IPS-18a (cell line): ENCODE measurements at regions not wholly inside any gene's neighbourhood (a gene's known extent, or its start where the extent isn't known, plus 50 kb on each side); places are given as distances from the start of the nearest gene placed in this dataset.

Source experiments
- H3K27ac ChIP-seq: one replicate; pipeline ENCODE4 v1.5.1; 2013; ENCODE audit warnings: low read length
- H3K27me3 ChIP-seq: one replicate; pipeline ENCODE4 v1.6.1; 2013; ENCODE audit warnings: mild to moderate bottlenecking, low read length; ENCODE audit not compliant: control insufficient read depth, insufficient read depth
- H3K36me3 ChIP-seq: one replicate; pipeline ENCODE4 v1.6.1; 2013; ENCODE audit warnings: low read depth, low read length; ENCODE audit not compliant: control insufficient read depth
- H3K4me1 ChIP-seq: one replicate; pipeline ENCODE4 v1.6.1; 2013; ENCODE audit warnings: low read depth, low read length; ENCODE audit not compliant: control insufficient read depth
- H3K4me3 ChIP-seq: one replicate; pipeline ENCODE4 v1.5.1; 2013; ENCODE audit warnings: low read length
- H3K9ac ChIP-seq: one replicate; pipeline ENCODE4 v1.6.1; 2013; ENCODE audit warnings: mild to moderate bottlenecking, low read length, moderate library complexity
- H3K9me3 ChIP-seq: one replicate; pipeline ENCODE4 v1.6.1; 2013; ENCODE audit warnings: low read depth, low read length; ENCODE audit not compliant: control insufficient read depth

GRCh38 chr5:21694567-21694966, 1158.6 kb downstream of the CDH12 start:
- no peaks in the 10 kb centered on the region for H3K27me3 ChIP-seq
- no peaks in the 10 kb centered on the region for H3K4me1 ChIP-seq
- no peaks in the 10 kb centered on the region for H3K36me3 ChIP-seq
- H3K9me3 ChIP-seq: no peaks in the 10 kb centered on the region
- no peak overlapping the region for H3K4me3 ChIP-seq
- H3K9ac ChIP-seq: no peak overlapping the region
- H3K27ac ChIP-seq: no peak overlapping the region

GRCh38 chr5:21693591-21693990, 1159.6 kb downstream of the CDH12 start:
- H3K36me3 ChIP-seq: no peaks in the 10 kb centered on the region
- no peaks in the 10 kb centered on the region for H3K27me3 ChIP-seq
- no peak overlapping the region for H3K4me3 ChIP-seq
- H3K9ac ChIP-seq: no peak overlapping the region
- H3K4me1 ChIP-seq: no peaks in the 10 kb centered on the region
- H3K9me3 ChIP-seq: no peaks in the 10 kb centered on the region
- no peak overlapping the region for H3K27ac ChIP-seq

GRCh38 chr5:21689587-21689986, 1163.6 kb downstream of the CDH12 start:
- H3K36me3 ChIP-seq: no peaks in the 10 kb centered on the region
- no peak overlapping the region for H3K4me3 ChIP-seq
- H3K9ac ChIP-seq: no peak overlapping the region
- no peaks in the 10 kb centered on the region for H3K9me3 ChIP-seq
- H3K4me1 ChIP-seq: no peaks in the 10 kb centered on the region
- H3K27ac ChIP-seq: no peak overlapping the region
- H3K27me3 ChIP-seq: no peaks in the 10 kb centered on the region

GRCh38 chr5:21688655-21689054, 1164.5 kb downstream of the CDH12 start:
- Histone ChIP-seq H3K4me3 (no peak overlapping the region), H3K27ac (no peak overlapping the region)

GRCh38 chr5:21687621-21688020, 1165.5 kb downstream of the CDH12 start:
- Histone ChIP-seq H3K27ac (no peak overlapping the region), H3K36me3 (no peaks in the 10 kb centered on the region), H3K9ac (no peak overlapping the region), H3K9me3 (no peaks in the 10 kb centered on the region), H3K4me3 (no peak overlapping the region), H3K27me3 (no peaks in the 10 kb centered on the region), H3K4me1 (no peaks in the 10 kb centered on the region)

More at GRCh38 chr5:21688655-21689054, 1164.5 kb downstream of the CDH12 start:
- Histone ChIP-seq H3K36me3 (no peaks in the 10 kb centered on the region), H3K9me3 (no peaks in the 10 kb centered on the region), H3K27me3 (no peaks in the 10 kb centered on the region), H3K4me1 (no peaks in the 10 kb centered on the region), H3K9ac (no peak overlapping the region)

- H3K27ac ChIP-seq: no peak overlapping the region
- H3K9me3 ChIP-seq: no peaks in the 10 kb centered on the region
- no peaks in the 10 kb centered on the region for H3K36me3 ChIP-seq
- H3K4me3 ChIP-seq: no peak overlapping the region
- no peaks in the 10 kb centered on the region for H3K4me1 ChIP-seq
- H3K27me3 ChIP-seq: no peaks in the 10 kb centered on the region
- H3K9ac ChIP-seq: no peak overlapping the region
These were observed 1166.4 kb downstream of the CDH12 start for GRCh38 chr5:21686706-21687105.

GRCh38 chr5:21685522-21685921, 1167.6 kb downstream of the CDH12 start:
- Histone ChIP-seq H3K36me3 (no peaks in the 10 kb centered on the region), H3K9me3 (no peaks in the 10 kb centered on the region), H3K27ac (no peak overlapping the region), H3K9ac (no peak overlapping the region), H3K4me3 (no peak overlapping the region), H3K27me3 (no peaks in the 10 kb centered on the region), H3K4me1 (no peaks in the 10 kb centered on the region)

- Histone ChIP-seq H3K9ac (no peak overlapping the region), H3K9me3 (no peaks in the 10 kb centered on the region), H3K27ac (no peak overlapping the region), H3K27me3 (no peaks in the 10 kb centered on the region), H3K4me1 (no peaks in the 10 kb centered on the region), H3K4me3 (no peak overlapping the region), H3K36me3 (no peaks in the 10 kb centered on the region)
These were observed 1168.2 kb downstream of the CDH12 start for GRCh38 chr5:21684992-21685391.

- Histone ChIP-seq H3K9ac (no peak overlapping the region), H3K27ac (no peak overlapping the region)
These were observed 1171.2 kb downstream of the CDH12 start for GRCh38 chr5:21681911-21682310.

GRCh38 chr5:21680641-21681040, 1172.5 kb downstream of the CDH12 start:
- H3K36me3 ChIP-seq: no peaks in the 10 kb centered on the region
- no peaks in the 10 kb centered on the region for H3K27me3 ChIP-seq
- H3K4me1 ChIP-seq: no peaks in the 10 kb centered on the region
- no peak overlapping the region for H3K4me3 ChIP-seq
- H3K27ac ChIP-seq: no peak overlapping the region
- H3K9ac ChIP-seq: no peak overlapping the region
- H3K9me3 ChIP-seq: no peaks in the 10 kb centered on the region

More at GRCh38 chr5:21681911-21682310, 1171.2 kb downstream of the CDH12 start:
- H3K36me3 ChIP-seq: no peaks in the 10 kb centered on the region
- no peaks in the 10 kb centered on the region for H3K27me3 ChIP-seq
- H3K4me3 ChIP-seq: no peak overlapping the region
- H3K9me3 ChIP-seq: no peaks in the 10 kb centered on the region
- H3K4me1 ChIP-seq: no peaks in the 10 kb centered on the region

- no peak overlapping the region for H3K27ac ChIP-seq
- H3K9me3 ChIP-seq: no peaks in the 10 kb centered on the region
- H3K27me3 ChIP-seq: no peaks in the 10 kb centered on the region
- H3K36me3 ChIP-seq: no peaks in the 10 kb centered on the region
- H3K9ac ChIP-seq: no peak overlapping the region
- no peak overlapping the region for H3K4me3 ChIP-seq
- no peaks in the 10 kb centered on the region for H3K4me1 ChIP-seq
These were observed 1172.9 kb downstream of the CDH12 start for GRCh38 chr5:21680196-21680595.

- Histone ChIP-seq H3K9me3 (no peaks in the 10 kb centered on the region), H3K36me3 (no peaks in the 10 kb centered on the region), H3K9ac (no peak overlapping the region)
These were observed 1174.6 kb downstream of the CDH12 start for GRCh38 chr5:21678526-21678925.

More at GRCh38 chr5:21678526-21678925, 1174.6 kb downstream of the CDH12 start:
- no peaks in the 10 kb centered on the region for H3K4me1 ChIP-seq
- no peak overlapping the region for H3K4me3 ChIP-seq
- no peaks in the 10 kb centered on the region for H3K27me3 ChIP-seq
- no peak overlapping the region for H3K27ac ChIP-seq
